ENCODE measurements at regions not wholly inside any gene's neighbourhood (a gene's known extent, or its start where the extent isn't known, plus 50 kb on each side); places are given as distances from the start of the nearest gene placed in this dataset.
A peak's percentile ranks its signal among the peaks of the same experiment; 100 is the strongest.

DNA sequence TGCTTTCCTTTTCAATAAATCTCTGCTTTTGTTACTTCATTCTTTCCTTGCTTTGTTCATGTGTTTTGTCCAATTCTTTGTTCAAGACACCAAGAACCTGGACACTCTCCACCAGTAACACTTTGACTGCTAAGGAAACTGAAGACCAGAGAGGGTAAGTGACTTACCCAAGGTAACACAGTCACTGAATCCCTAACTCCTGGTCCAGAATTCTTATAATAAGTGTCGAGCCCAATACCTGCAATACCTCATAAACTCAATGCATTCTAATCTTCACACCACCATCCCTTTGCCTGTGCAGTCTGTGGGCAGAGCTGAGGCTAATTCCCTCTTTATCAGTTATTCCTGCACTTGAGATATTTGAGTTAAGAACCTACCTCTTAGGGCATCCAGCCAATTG lies 237.8 kb downstream of the UACA start:
- H2AFZ ChIP-seq (ENCODE audit: low read length) = no peak overlapping the region
- H3K23me2 ChIP-seq (ENCODE audit: low read depth, low read length) = peaks cover 4% of the 10 kb centered on the region; the same call in 1 of the 2 replicates
- no peak overlapping the region for H2BK5ac ChIP-seq (ENCODE audit: low read depth, low read length)
- DNase-seq (ENCODE audit: low read depth in 1 of 2, low spot score in 2 of 2) (peak in 1 of 2 experiments; percentile 1), FAIRE-seq (no peak)
- no peak overlapping the region for H3K4ac ChIP-seq (replicated peaks; ENCODE audit: insufficient read length, low read depth, low read length)
- no peak overlapping the region for H4K91ac ChIP-seq (replicated peaks; ENCODE audit: insufficient read length, low read length)
- H2BK15ac ChIP-seq (ENCODE audit: low read length) = no peak overlapping the region
- 100% methylated on average over 1 of the region's 1 CpG; no CpG with 5 or more reads in 1 of the 2 experiments for WGBS, 2 experiments (ENCODE audit: extremely low coverage in 1 of 2, insufficient coverage in 1 of 2, insufficient read length in 1 of 2, insufficient replicate concordance in 2 of 2, low coverage in 1 of 2, low lambda C conversion rate in 2 of 2, missing lambda C conversion rate in 1 of 2)
- H2AK5ac ChIP-seq (ENCODE audit: low read depth, low read length) = no peak overlapping the region
- no peaks in the 10 kb centered on the region for H3K9me3 ChIP-seq (ENCODE audit: insufficient read depth in 2 of 2, low read depth in 1 of 2, low read length in 1 of 2)
- no peak overlapping the region for H2BK12ac ChIP-seq (ENCODE audit: low read depth, low read length)
- H3K27ac ChIP-seq (ENCODE audit: low read depth, low read length) = no peak overlapping the region
- H3K18ac ChIP-seq (ENCODE audit: extremely low read depth, low read length) = no peak overlapping the region
- H4K8ac ChIP-seq (ENCODE audit: extremely low read depth, insufficient read depth, low read length) = no peak overlapping the region
- no peaks in the 10 kb centered on the region for H3K27me3 ChIP-seq (replicated peaks in 1 of 4; ENCODE audit: control insufficient read depth in 3 of 4, extremely low read depth in 1 of 4, insufficient read depth in 3 of 4, low read length in 3 of 4)
- H3K36me3 ChIP-seq (ENCODE audit: control insufficient read depth in 2 of 4, insufficient read depth in 4 of 4, low read length in 3 of 4) = no peaks in the 10 kb centered on the region
- H3K4me3 ChIP-seq (ENCODE audit: extremely low read depth in 1 of 4, insufficient read depth in 2 of 4, low read depth in 3 of 4, low read length in 4 of 4) = no peak overlapping the region
- H3K23ac ChIP-seq (ENCODE audit: insufficient read length) = no peak overlapping the region
- no peak overlapping the region for H3K56ac ChIP-seq (replicated peaks; ENCODE audit: insufficient read length, low read depth, low read length)
- ChIA-PET CTCF (ENCODE audit: partially characterized antibody) (no interaction called here), POLR2A (ENCODE audit: partially characterized antibody) (no interaction called here)
- no peaks in the 10 kb centered on the region for H3K79me2 ChIP-seq (ENCODE audit: control insufficient read depth in 1 of 2, insufficient read depth in 2 of 2, low read length in 2 of 2)
- no peak overlapping the region for H3K14ac ChIP-seq (ENCODE audit: insufficient read length)
- TF ChIP-seq ZNF274 (IDR thresholded peaks at IDR 0.05; ENCODE audit: borderline replicate concordance, extremely low read depth, low read length) = no peak
- no peak for TF ChIP-seq POLR2AphosphoS5 (IDR thresholded peaks at IDR 0.05; ENCODE audit: low read depth, low read length)
- TF ChIP-seq, protein P1, sequence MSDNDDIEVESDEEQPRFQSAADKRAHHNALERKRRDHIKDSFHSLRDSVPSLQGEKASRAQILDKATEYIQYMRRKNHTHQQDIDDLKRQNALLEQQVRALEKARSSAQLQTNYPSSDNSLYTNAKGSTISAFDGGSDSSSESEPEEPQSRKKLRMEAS (IDR thresholded peaks at IDR 0.05) = no peak
- no peak for TF ChIP-seq CTBP2 (IDR thresholded peaks at IDR 0.05; ENCODE audit: borderline replicate concordance, insufficient read depth, insufficient read length, low read length)
- TF ChIP-seq CHD1 (IDR thresholded peaks at IDR 0.05; ENCODE audit: low read depth, low read length) = no peak
- no peak for TF ChIP-seq PHF8 (conservative IDR thresholded peaks at IDR 0.05; ENCODE audit: low read depth, low read length)
- no peak for TF ChIP-seq BRCA1 (IDR thresholded peaks at IDR 0.05; ENCODE audit: low read depth, low read length)
- TF ChIP-seq JUN (IDR thresholded peaks at IDR 0.05; ENCODE audit: low read depth, low read length) = no peak
- TF ChIP-seq CHD2 (IDR thresholded peaks at IDR 0.05; ENCODE audit: low read length) = no peak
- H4K5ac ChIP-seq (ENCODE audit: insufficient read length, low read depth, low read length) = no peak overlapping the region
- H3K9ac ChIP-seq (replicated peaks in 1 of 4; ENCODE audit: extremely low read depth in 1 of 4, low read depth in 3 of 4, low read length in 3 of 4) = no peak overlapping the region
- H2BK120ac ChIP-seq (replicated peaks; ENCODE audit: low read depth, low read length) = no peak overlapping the region
- no peaks in the 10 kb centered on the region for H3K79me1 ChIP-seq (ENCODE audit: low read depth, low read length)
- H3K4me1 ChIP-seq (replicated peaks in 1 of 4; ENCODE audit: control insufficient read depth in 3 of 4, insufficient read depth in 4 of 4, low read length in 3 of 4) = peaks cover 1 to 9% (median 5%) of the 10 kb centered on the region in 4 experiments; a peak in 4 of 7 replicates
- peaks cover 0 to 3% of the 10 kb centered on the region in 2 experiments for H4K20me1 ChIP-seq (replicated peaks in 1 of 2; ENCODE audit: control insufficient read depth in 1 of 2, insufficient read depth in 2 of 2, low read length in 2 of 2)
- no peak overlapping the region for H3K4me2 ChIP-seq (ENCODE audit: insufficient read depth in 1 of 2, low read depth in 2 of 2, low read length in 2 of 2)
- H2BK20ac ChIP-seq (ENCODE audit: low read length) = no peak overlapping the region

Measured in H1 (cell line).